Erythroblast (primary cell): ENCODE measurements at regions not wholly inside any gene's neighbourhood (a gene's known extent, or its start where the extent isn't known, plus 50 kb on each side); places are given as distances from the start of the nearest gene placed in this dataset.

Experiments
- GATA1 ChIP-seq: IDR thresholded peaks from 2 replicates; pipeline ENCODE4 v1.6.1; 2011; ENCODE audit warnings: low read depth, mild to moderate bottlenecking, control low read depth, low read length, moderate library complexity
- POLR2A ChIP-seq: IDR thresholded peaks from 2 replicates; pipeline ENCODE4 v1.6.1; 2011; ENCODE audit warnings: mild to moderate bottlenecking, low read length

DNA sequence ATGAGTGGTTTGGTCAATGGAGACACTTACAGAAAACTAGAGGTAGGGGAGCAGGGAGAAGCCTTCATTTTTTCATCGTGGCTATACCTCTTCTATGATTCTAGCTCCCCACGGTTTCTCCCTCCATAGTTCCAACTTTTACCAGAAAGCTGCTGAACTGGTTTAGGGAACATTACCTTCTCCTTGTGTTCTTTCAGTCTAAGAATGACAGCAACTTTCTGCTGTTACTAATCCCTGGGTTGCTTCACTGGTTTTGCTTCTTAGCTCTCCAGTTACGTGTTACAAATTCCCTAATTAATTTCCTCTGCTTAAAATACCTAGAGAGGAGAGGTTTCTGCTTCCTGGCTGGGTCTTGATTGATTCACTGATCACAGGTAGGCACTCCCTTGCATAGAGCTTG is 499.9 kb downstream of the SLC4A3 start:
- no peak for TF ChIP-seq POLR2A
- no peak for TF ChIP-seq GATA1
